HCT116 (cell line): ENCODE measurements at regions not wholly inside any gene's neighbourhood (a gene's known extent, or its start where the extent isn't known, plus 50 kb on each side); places are given as distances from the start of the nearest gene placed in this dataset.

Source experiments
- ATAC-seq: fragments of 200-7000 bp; cut with Tn5 transposase; 2 replicates; pipeline ENCODE4 v1.9.1; 2020; ENCODE audit warnings: mild to moderate bottlenecking, moderate library complexity
- BruUV-seq: library from RNA; stranded (reverse); fragments of 400-500 nt; replicated peaks from 2 replicates; lab custom pipeline; 2021; lab: Mats Ljungman, UMichigan
- CTCF ChIA-PET: fragments of 300-600 bp; sonication (Branson Sonifier 250); formaldehyde crosslinking; loops from one replicate; lab custom pipeline; 2021; ENCODE audit warnings: antibody characterized with exemption; lab: Charles Lee
- POLR2A ChIA-PET: fragments of 300-600, 350-600 bp; sonication (Branson Sonifier 250); formaldehyde crosslinking; loops from one replicate; lab custom pipeline; 2021; ENCODE audit warnings: antibody characterized with exemption; lab: Charles Lee
- RAD21 ChIA-PET, 2 experiments: fragments of 300-600 bp; sonication (Branson Sonifier 250); formaldehyde crosslinking; loops; one replicate each; lab custom pipeline; 2023; ENCODE audit warnings: low total read pairs in 2 of 2; ENCODE audit not compliant: uncharacterized antibody in 2 of 2, unreplicated experiment in 2 of 2, low non-redundant PET in 1 of 2; lab: Charles Lee
- DNase-seq: peaks from one replicate; pipeline ENCODE4 v3.0.0-alpha.2; 2010; ENCODE audit warnings: low read depth, low spot score
- H2AFZ ChIP-seq: fragments of 200-600 bp; shearing (Covaris generic), sonication (generic); 2 replicates; pipeline ENCODE4 v1.6.1; 2017; ENCODE audit warnings: low read depth, mixed run types, mixed read lengths, antibody characterized with exemption, low read length; ENCODE audit not compliant: poor library complexity, severe bottlenecking
- H3K27ac ChIP-seq: 2 replicates; pipeline ENCODE4 v1.5.1; 2012; ENCODE audit warnings: low read depth, low read length
- H3K27me3 ChIP-seq: fragments of 200-600 bp; sonication (generic); 2 replicates; pipeline ENCODE4 v1.6.1; 2016; ENCODE audit warnings: mixed run types, low read length, mixed read lengths; ENCODE audit not compliant: insufficient read depth
- H3K36me3 ChIP-seq, 2 experiments: fragments of 200-500 bp in 1 of 2; fragments of 200-600 bp in 1 of 2; sonication (Bioruptor generic) in 1 of 2; sonication (generic) in 1 of 2; 2 replicates each; pipeline versions ENCODE4 v1.5.1 to v1.6.1; 2014 to 2016; ENCODE audit warnings: low read length in 2 of 2, inconsistent platforms in 1 of 2, mixed read lengths in 1 of 2, mixed run types in 1 of 2; ENCODE audit not compliant: insufficient read depth in 2 of 2, control insufficient read depth in 1 of 2
- H3K4me1 ChIP-seq, 2 experiments: fragments of 200-600 bp in 1 of 2; sonication (generic) in 1 of 2; 2 replicates each; pipeline versions ENCODE4 v1.5.1 to v1.6.1; 2012 to 2017; ENCODE audit warnings: low read length in 2 of 2, inconsistent platforms in 1 of 2, mild to moderate bottlenecking in 1 of 2, mixed read lengths in 1 of 2, mixed run types in 1 of 2, moderate library complexity in 1 of 2; ENCODE audit not compliant: insufficient read depth in 2 of 2, control insufficient read depth in 1 of 2
- H3K4me2 ChIP-seq: fragments of 200-600 bp; sonication (generic); 2 replicates; pipeline ENCODE4 v1.6.1; 2017; ENCODE audit warnings: mixed run types, low read length, mixed read lengths
- H3K4me3 ChIP-seq, 2 experiments: fragments of 200-600 bp in 1 of 2; sonication (generic) in 1 of 2; replicated peaks in 1 of 2; 2 replicates each; pipeline ENCODE4 v1.5.1; 2011 to 2016; ENCODE audit warnings: low read length in 2 of 2, control low read depth in 1 of 2, low read depth in 1 of 2, mild to moderate bottlenecking in 1 of 2, mixed read lengths in 1 of 2, mixed run types in 1 of 2
- H3K79me2 ChIP-seq: fragments of 200-600 bp; sonication (generic); 2 replicates; pipeline ENCODE4 v1.6.1; 2017; ENCODE audit warnings: mild to moderate bottlenecking, mixed run types, low read length, moderate library complexity, mixed read lengths; ENCODE audit not compliant: insufficient read depth
- H3K9ac ChIP-seq: fragments of 200-600 bp; sonication (generic); 2 replicates; pipeline ENCODE4 v1.6.1; 2016; ENCODE audit warnings: low read length, mixed read lengths
- H3K9me2 ChIP-seq: fragments of 200-600 bp; sonication (generic), shearing (Covaris generic); 2 replicates; pipeline ENCODE4 v1.6.1; 2017; ENCODE audit warnings: mixed run types, mild to moderate bottlenecking, moderate library complexity; ENCODE audit not compliant: insufficient read depth
- H3K9me3 ChIP-seq, 2 experiments: fragments of 200-500 bp in 1 of 2; fragments of 200-600 bp in 1 of 2; sonication (Bioruptor generic) in 1 of 2; sonication (generic) in 1 of 2; 2 replicates each; pipeline ENCODE4 v1.6.1; 2014 to 2017; ENCODE audit warnings: low read length in 2 of 2, mixed read lengths in 2 of 2, inconsistent platforms in 1 of 2, low read depth in 1 of 2, mild to moderate bottlenecking in 1 of 2, mixed run types in 1 of 2, moderate library complexity in 1 of 2; ENCODE audit not compliant: control insufficient read depth in 1 of 2, insufficient read depth in 1 of 2
- H4K20me1 ChIP-seq: fragments of 200-600 bp; sonication (generic), shearing (Covaris generic); 2 replicates; pipeline ENCODE4 v1.6.1; 2017; ENCODE audit warnings: mixed run types, mild to moderate bottlenecking, moderate library complexity; ENCODE audit not compliant: insufficient read depth
- ELF1 ChIP-seq: IDR thresholded peaks from 2 replicates; pipeline ENCODE4 v1.6.1; 2012; ENCODE audit warnings: low read depth, borderline replicate concordance
- EZH2phosphoT487 ChIP-seq: fragments of 200-600 bp; IDR thresholded peaks from 2 replicates; pipeline ENCODE4 v1.6.1; 2018; ENCODE audit warnings: antibody characterized with exemption, borderline replicate concordance
- FOSL1 ChIP-seq: IDR thresholded peaks from 2 replicates; pipeline ENCODE4 v1.6.1; 2012; ENCODE audit warnings: low read depth
- JUND ChIP-seq: IDR thresholded peaks from 2 replicates; pipeline ENCODE4 v1.6.1; 2012
- POLR2AphosphoS5 ChIP-seq: IDR thresholded peaks from 2 replicates; pipeline ENCODE4 v1.6.1; 2011; ENCODE audit warnings: mild to moderate bottlenecking, low read depth, low read length, moderate library complexity
- RAD21 ChIP-seq: IDR thresholded peaks from 2 replicates; pipeline ENCODE4 v1.6.1; 2012; ENCODE audit warnings: low read depth, mild to moderate bottlenecking
- SIN3A ChIP-seq: IDR thresholded peaks from 2 replicates; pipeline ENCODE4 v1.6.1; 2012; ENCODE audit warnings: low read depth
- SP1 ChIP-seq: IDR thresholded peaks from 2 replicates; pipeline ENCODE4 v1.6.1; 2012; ENCODE audit warnings: low read depth
- SRF ChIP-seq: IDR thresholded peaks from 2 replicates; pipeline ENCODE4 v1.6.1; 2012; ENCODE audit warnings: low read depth
- TCF7L2 ChIP-seq: IDR thresholded peaks from 2 replicates; pipeline ENCODE4 v1.7.0; 2011; ENCODE audit warnings: borderline replicate concordance, inconsistent platforms; ENCODE audit not compliant: insufficient read depth, insufficient read length; ENCODE audit errors: extremely low read depth
- ZFX ChIP-seq: fragments of 450-650 bp; IDR thresholded peaks from 2 replicates; pipeline ENCODE4 v1.6.1; 2017
- ZNF274 ChIP-seq: fragments of 200-500 bp; sonication (Bioruptor generic); IDR thresholded peaks from 2 replicates; pipeline ENCODE4 v1.6.1; 2014; ENCODE audit warnings: mild to moderate bottlenecking, low read depth, low read length, inconsistent platforms
- intact Hi-C: fragments of 100-400 bp; cut with micrococcal nuclease; formaldehyde crosslinking; loops from 2 replicates; pipeline ENCODE4 v1.10.0; 2022
- TF ChIP-seq, protein P1 (sequence below): IDR thresholded peaks from 2 replicates; pipeline ENCODE4 v1.6.1; 2012
- TF ChIP-seq, protein P2 (sequence below), 3 experiments: fragments of 200-600 bp in 1 of 3; sonication (generic) in 1 of 3; IDR thresholded peaks in 2 of 3; conservative IDR thresholded peaks in 1 of 3; 2 replicates each; pipeline ENCODE4 v1.5.1; 2012 to 2017; ENCODE audit warnings: low read depth in 2 of 3, low read length in 2 of 3, antibody characterized with exemption in 1 of 3, borderline replicate concordance in 1 of 3, control low read depth in 1 of 3, mild to moderate bottlenecking in 1 of 3, mixed read lengths in 1 of 3, mixed run types in 1 of 3, moderate library complexity in 1 of 3; ENCODE audit not compliant: insufficient read depth in 1 of 3

DNA sequence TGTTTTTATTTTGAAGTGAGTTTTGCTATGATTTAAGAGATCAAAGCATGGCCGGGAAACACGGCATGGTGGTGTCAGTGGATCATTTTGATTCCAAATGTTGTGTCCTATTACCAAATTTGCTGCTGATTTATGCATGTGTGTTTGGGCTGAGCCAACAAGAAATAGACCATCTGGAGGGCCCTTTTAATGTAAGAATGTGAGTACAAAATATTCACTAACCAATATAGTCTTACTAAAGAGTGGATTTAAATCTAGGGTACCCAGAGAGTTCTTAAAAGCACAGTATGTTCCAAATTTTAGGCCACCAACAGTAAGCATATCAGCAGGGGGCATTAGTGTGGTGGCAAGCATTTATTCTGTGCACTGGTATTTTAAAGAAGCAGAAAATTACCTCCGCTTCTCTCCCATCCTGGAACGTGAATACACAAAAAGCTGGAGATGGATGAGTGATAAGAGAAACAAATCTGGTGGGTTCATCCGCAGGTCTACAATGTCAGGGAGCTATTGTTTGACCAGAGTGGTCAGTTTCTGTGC is 444.4 kb upstream of the IGFBP7 start:
- H3K9me2 ChIP-seq = no peaks in the 10 kb centered on the region
- no peak overlapping the region for H3K9ac ChIP-seq
- no peak overlapping the region for H3K4me3 ChIP-seq
- DNase-seq (no peak), ATAC-seq (no peak)
- H3K4me1 ChIP-seq = no peaks in the 10 kb centered on the region
- BruUV-seq = no TSS peak
- POLR2A ChIA-PET = no interaction called here
- no peak for TF ChIP-seq SRF
- no peak for TF ChIP-seq EZH2phosphoT487
- TF ChIP-seq, protein P1, sequence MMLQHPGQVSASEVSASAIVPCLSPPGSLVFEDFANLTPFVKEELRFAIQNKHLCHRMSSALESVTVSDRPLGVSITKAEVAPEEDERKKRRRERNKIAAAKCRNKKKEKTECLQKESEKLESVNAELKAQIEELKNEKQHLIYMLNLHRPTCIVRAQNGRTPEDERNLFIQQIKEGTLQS = no peak
- no peak for TF ChIP-seq JUND
- no peak for TF ChIP-seq SP1
- TF ChIP-seq POLR2AphosphoS5 = no peak
- TF ChIP-seq, protein P2, sequence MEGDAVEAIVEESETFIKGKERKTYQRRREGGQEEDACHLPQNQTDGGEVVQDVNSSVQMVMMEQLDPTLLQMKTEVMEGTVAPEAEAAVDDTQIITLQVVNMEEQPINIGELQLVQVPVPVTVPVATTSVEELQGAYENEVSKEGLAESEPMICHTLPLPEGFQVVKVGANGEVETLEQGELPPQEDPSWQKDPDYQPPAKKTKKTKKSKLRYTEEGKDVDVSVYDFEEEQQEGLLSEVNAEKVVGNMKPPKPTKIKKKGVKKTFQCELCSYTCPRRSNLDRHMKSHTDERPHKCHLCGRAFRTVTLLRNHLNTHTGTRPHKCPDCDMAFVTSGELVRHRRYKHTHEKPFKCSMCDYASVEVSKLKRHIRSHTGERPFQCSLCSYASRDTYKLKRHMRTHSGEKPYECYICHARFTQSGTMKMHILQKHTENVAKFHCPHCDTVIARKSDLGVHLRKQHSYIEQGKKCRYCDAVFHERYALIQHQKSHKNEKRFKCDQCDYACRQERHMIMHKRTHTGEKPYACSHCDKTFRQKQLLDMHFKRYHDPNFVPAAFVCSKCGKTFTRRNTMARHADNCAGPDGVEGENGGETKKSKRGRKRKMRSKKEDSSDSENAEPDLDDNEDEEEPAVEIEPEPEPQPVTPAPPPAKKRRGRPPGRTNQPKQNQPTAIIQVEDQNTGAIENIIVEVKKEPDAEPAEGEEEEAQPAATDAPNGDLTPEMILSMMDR (IDR thresholded peaks at IDR 0.05 in 2 of 3, conservative IDR thresholded peaks at IDR 0.05 in 1 of 3; ENCODE audit: borderline replicate concordance in 1 of 3, insufficient read depth in 1 of 3, low read depth in 2 of 3, low read length in 2 of 3) = no peak
- no peak for TF ChIP-seq RAD21
- no peak for TF ChIP-seq TCF7L2
- TF ChIP-seq ZNF274 = no peak
- TF ChIP-seq ELF1 = no peak
- TF ChIP-seq FOSL1 = no peak
- TF ChIP-seq SIN3A = no peak
- TF ChIP-seq ZFX = no peak
- no peak overlapping the region for H3K27ac ChIP-seq
- peaks cover 0 to 3% of the 10 kb centered on the region in 2 experiments; a peak in 1 of 4 replicates for H3K9me3 ChIP-seq
- H2AFZ ChIP-seq = no peak overlapping the region
- CTCF ChIA-PET = no interaction called here
- H3K4me2 ChIP-seq = no peak overlapping the region
- RAD21 ChIA-PET = no interaction called here
- no peaks in the 10 kb centered on the region for H3K27me3 ChIP-seq
- H4K20me1 ChIP-seq = no peaks in the 10 kb centered on the region
- H3K79me2 ChIP-seq = no peaks in the 10 kb centered on the region
- intact Hi-C loops = no loop called here
- H3K36me3 ChIP-seq = no peaks in the 10 kb centered on the region
